Mesendoderm (in vitro differentiated cells): ENCODE measurements at regions not wholly inside any gene's neighbourhood (a gene's known extent, or its start where the extent isn't known, plus 50 kb on each side); places are given as distances from the start of the nearest gene placed in this dataset.
"Not testable (repeated sequence)": the region's sequence is repeated elsewhere in the genome, so short reads cannot be mapped to it uniquely, and the experiment has no call there.

Experiments
- DNase-seq: peaks from one replicate; pipeline ENCODE4 v3.0.0; 2013
- H2AK5ac ChIP-seq: 2 replicates; pipeline ENCODE4 v1.6.1; 2013; ENCODE audit warnings: low read length, inconsistent platforms
- H2BK120ac ChIP-seq: 2 replicates; pipeline ENCODE4 v1.6.1; 2013; ENCODE audit warnings: low read depth, mild to moderate bottlenecking, low read length, moderate library complexity, mixed read lengths
- H2BK15ac ChIP-seq: replicated peaks from 2 replicates; pipeline ENCODE4 v1.6.1; 2013; ENCODE audit warnings: low read depth, mild to moderate bottlenecking, moderate library complexity
- H2BK5ac ChIP-seq: 2 replicates; pipeline ENCODE4 v1.6.1; 2013; ENCODE audit warnings: low read length, inconsistent platforms
- H3K18ac ChIP-seq: 2 replicates; pipeline ENCODE4 v1.6.1; 2013; ENCODE audit warnings: mild to moderate bottlenecking, low read length, mixed read lengths
- H3K23ac ChIP-seq: one replicate; pipeline ENCODE4 v1.6.1; 2013; ENCODE audit warnings: low read length
- H3K27ac ChIP-seq: 2 replicates; pipeline ENCODE4 v1.5.1; 2013; ENCODE audit warnings: low read depth, mild to moderate bottlenecking, inconsistent platforms, low read length, moderate library complexity
- H3K27me3 ChIP-seq: 2 replicates; pipeline ENCODE4 v1.6.1; 2013; ENCODE audit warnings: low read length, control low read depth, mild to moderate bottlenecking, inconsistent platforms; ENCODE audit not compliant: insufficient read depth, poor library complexity
- H3K36me3 ChIP-seq: 2 replicates; pipeline ENCODE4 v1.6.1; 2013; ENCODE audit warnings: low read length, inconsistent platforms; ENCODE audit not compliant: control insufficient read depth, insufficient read depth
- H3K4ac ChIP-seq: one replicate; pipeline ENCODE4 v1.6.1; 2013; ENCODE audit warnings: low read depth, mild to moderate bottlenecking, low read length, moderate library complexity
- H3K4me1 ChIP-seq: 2 replicates; pipeline ENCODE4 v1.6.1; 2013; ENCODE audit warnings: low read depth, low read length, inconsistent platforms; ENCODE audit not compliant: control insufficient read depth
- H3K4me2 ChIP-seq: 2 replicates; pipeline ENCODE4 v1.6.1; 2013; ENCODE audit warnings: low read length
- H3K4me3 ChIP-seq: 2 replicates; pipeline ENCODE4 v1.5.1; 2013; ENCODE audit warnings: mild to moderate bottlenecking, low read length
- H3K56ac ChIP-seq: one replicate; pipeline ENCODE4 v1.6.1; 2013; ENCODE audit warnings: low read length
- H3K79me1 ChIP-seq: 2 replicates; pipeline ENCODE4 v1.6.1; 2013; ENCODE audit warnings: low read length, inconsistent platforms
- H3K79me2 ChIP-seq: 2 replicates; pipeline ENCODE4 v1.6.1; 2013; ENCODE audit warnings: mild to moderate bottlenecking, low read length; ENCODE audit not compliant: control insufficient read depth, insufficient read depth
- H3K9ac ChIP-seq: 2 replicates; pipeline ENCODE4 v1.6.1; 2013; ENCODE audit warnings: low read length, inconsistent platforms
- H4K5ac ChIP-seq: one replicate; pipeline ENCODE4 v1.6.1; 2013; ENCODE audit warnings: low read length
- H4K8ac ChIP-seq: one replicate; pipeline ENCODE4 v1.6.1; 2013; ENCODE audit warnings: low read depth, mild to moderate bottlenecking, control low read depth, low read length, moderate library complexity
- whole genome bisulfite sequencing: extraction: QIAGEN DNeasy Blood & Tissue Kit; methylation state at CpG from one replicate; pipeline ENCODE4 v1.1.7; 2013; ENCODE audit warnings: low lambda C conversion rate, missing lambda C conversion rate; ENCODE audit not compliant: insufficient coverage; ENCODE audit errors: extremely low coverage; 5-methylcytosine and 5-hydroxymethylcytosine counted together

- not testable (repeated sequence) for H3K36me3 ChIP-seq, H3K4ac ChIP-seq, H4K5ac ChIP-seq, H3K4me2 ChIP-seq, H4K8ac ChIP-seq, H2BK15ac ChIP-seq, H3K56ac ChIP-seq, H2BK120ac ChIP-seq, H3K4me1 ChIP-seq, H3K23ac ChIP-seq, H3K18ac ChIP-seq, DNase-seq, H2AK5ac ChIP-seq, H3K79me2 ChIP-seq, H3K9ac ChIP-seq, H3K27ac ChIP-seq, H2BK5ac ChIP-seq, H3K27me3 ChIP-seq, H3K79me1 ChIP-seq, H3K4me3 ChIP-seq
- no CpG with 5 or more reads among the region's 2 CpGs for WGBS
Measured at GRCh38 chr7:149966444-149966843, 92.7 kb downstream of the ATP6V0E2 start.

GRCh38 chr7:149972977-149973376, 99.2 kb downstream of the ATP6V0E2 start:
- not testable (repeated sequence) for H3K79me2 ChIP-seq, H3K18ac ChIP-seq, H3K36me3 ChIP-seq, H3K27ac ChIP-seq, H3K23ac ChIP-seq, H3K4ac ChIP-seq, H4K8ac ChIP-seq, DNase-seq, H2BK15ac ChIP-seq, H4K5ac ChIP-seq, H2AK5ac ChIP-seq, H3K4me1 ChIP-seq, H2BK5ac ChIP-seq, H3K9ac ChIP-seq, H3K4me3 ChIP-seq, H3K27me3 ChIP-seq, H3K79me1 ChIP-seq, H3K4me2 ChIP-seq, H2BK120ac ChIP-seq, H3K56ac ChIP-seq
- no CpG with 5 or more reads among the region's 10 CpGs for WGBS

- H2BK15ac ChIP-seq, H3K23ac ChIP-seq, H3K79me1 ChIP-seq, H3K4me3 ChIP-seq, H3K36me3 ChIP-seq, H2AK5ac ChIP-seq, H3K18ac ChIP-seq, H4K5ac ChIP-seq, H3K4ac ChIP-seq, H3K4me2 ChIP-seq, H3K56ac ChIP-seq, H2BK5ac ChIP-seq, H3K4me1 ChIP-seq, H3K9ac ChIP-seq, H4K8ac ChIP-seq, DNase-seq, H3K27ac ChIP-seq, H3K79me2 ChIP-seq, H2BK120ac ChIP-seq, H3K27me3 ChIP-seq: not testable (repeated sequence)
- WGBS: no CpG with 5 or more reads among the region's 11 CpGs
Measured at GRCh38 chr7:149973681-149974080, 99.9 kb downstream of the ATP6V0E2 start.

GRCh38 chr7:149975608-149976007, 101.8 kb downstream of the ATP6V0E2 start:
- not testable (repeated sequence) for H4K8ac ChIP-seq, H3K23ac ChIP-seq, H3K4me1 ChIP-seq, H3K9ac ChIP-seq, H3K27ac ChIP-seq, H3K79me1 ChIP-seq, H2BK5ac ChIP-seq, H3K4me2 ChIP-seq, H3K4me3 ChIP-seq, H3K4ac ChIP-seq, H3K79me2 ChIP-seq, H3K27me3 ChIP-seq, H2BK15ac ChIP-seq, H2AK5ac ChIP-seq, H2BK120ac ChIP-seq, H3K56ac ChIP-seq, H3K18ac ChIP-seq, H3K36me3 ChIP-seq, H4K5ac ChIP-seq
- WGBS: no CpG with 5 or more reads among the region's 4 CpGs
- DNase-seq: peak; percentile 34

- not testable (repeated sequence) for H2BK5ac ChIP-seq, H3K4ac ChIP-seq, H3K27ac ChIP-seq, H3K56ac ChIP-seq, DNase-seq, H4K5ac ChIP-seq, H2AK5ac ChIP-seq, H3K9ac ChIP-seq, H3K79me1 ChIP-seq, H3K23ac ChIP-seq, H3K79me2 ChIP-seq, H2BK120ac ChIP-seq, H3K4me2 ChIP-seq, H3K36me3 ChIP-seq, H3K4me3 ChIP-seq, H3K4me1 ChIP-seq, H2BK15ac ChIP-seq, H4K8ac ChIP-seq, H3K18ac ChIP-seq, H3K27me3 ChIP-seq
- WGBS: no CpG with 5 or more reads among the region's 3 CpGs
Measured at GRCh38 chr7:149978537-149978936, 104.8 kb downstream of the ATP6V0E2 start.

- not testable (repeated sequence) for H3K4ac ChIP-seq, H2BK120ac ChIP-seq, H3K79me2 ChIP-seq, H3K4me3 ChIP-seq, H3K18ac ChIP-seq, H3K56ac ChIP-seq, H4K5ac ChIP-seq, H4K8ac ChIP-seq, H3K23ac ChIP-seq, H3K79me1 ChIP-seq, H3K27me3 ChIP-seq, DNase-seq, H3K27ac ChIP-seq, H2AK5ac ChIP-seq, H3K9ac ChIP-seq, H3K4me1 ChIP-seq, H2BK5ac ChIP-seq, H2BK15ac ChIP-seq, H3K36me3 ChIP-seq, H3K4me2 ChIP-seq
- WGBS: no CpG with 5 or more reads among the region's 10 CpGs
Measured at GRCh38 chr7:149978944-149979343, 105.2 kb downstream of the ATP6V0E2 start.
